Calu3 (cell line): ENCODE measurements at regions not wholly inside any gene's neighbourhood (a gene's known extent, or its start where the extent isn't known, plus 50 kb on each side); places are given as distances from the start of the nearest gene placed in this dataset.
"Not testable (repeated sequence)": the region's sequence is repeated elsewhere in the genome, so short reads cannot be mapped to it uniquely, and the experiment has no call there.

Experiments
- BruUV-seq: library from RNA; stranded (reverse); fragments of 400-500 nt; replicated peaks from 2 replicates; lab custom pipeline; 2021; lab: Mats Ljungman, UMichigan
- CTCF ChIA-PET: fragments of 300-600 bp; sonication (Branson Sonifier 250); formaldehyde crosslinking; loops from one replicate; lab custom pipeline; 2022; ENCODE audit warnings: antibody characterized with exemption; lab: Charles Lee
- DNase-seq: peaks from one replicate; pipeline ENCODE4 v3.0.0; 2022
- H3K27ac Mint-ChIP-seq: one replicate; pipeline ENCODE4 v1.8.0; 2022; ENCODE audit warnings: mixed read lengths; ENCODE audit not compliant: unreplicated experiment
- H3K27me3 Mint-ChIP-seq: one replicate; pipeline ENCODE4 v1.8.0; 2022; ENCODE audit warnings: mixed read lengths; ENCODE audit not compliant: unreplicated experiment
- H3K36me3 Mint-ChIP-seq: one replicate; pipeline ENCODE4 v1.8.0; 2022; ENCODE audit warnings: mild to moderate bottlenecking, moderate library complexity, mixed read lengths; ENCODE audit not compliant: insufficient read depth, unreplicated experiment
- H3K4me1 Mint-ChIP-seq: one replicate; pipeline ENCODE4 v1.8.0; 2022; ENCODE audit warnings: mild to moderate bottlenecking, low read depth, mixed read lengths; ENCODE audit not compliant: unreplicated experiment
- H3K4me3 Mint-ChIP-seq: one replicate; pipeline ENCODE4 v1.8.0; 2022; ENCODE audit warnings: mild to moderate bottlenecking, low read depth, moderate library complexity, mixed read lengths; ENCODE audit not compliant: unreplicated experiment
- H3K9me3 Mint-ChIP-seq: one replicate; pipeline ENCODE4 v1.8.0; 2022; ENCODE audit warnings: low read depth, mixed read lengths; ENCODE audit not compliant: unreplicated experiment
- CTCF ChIP-seq: fragments of 200-600 bp; IDR thresholded peaks from one replicate; pipeline ENCODE4 v1.8.0; 2022; ENCODE audit warnings: antibody characterized with exemption; ENCODE audit not compliant: unreplicated experiment
- intact Hi-C: fragments of 100-400 bp; cut with micrococcal nuclease; formaldehyde crosslinking; loops from one replicate; pipeline ENCODE4 v1.10.0; 2022; ENCODE audit not compliant: unreplicated experiment

- TF ChIP-seq CTCF = no peak
- CTCF ChIA-PET = no interaction called here
- no peak for DNase-seq
- H3K9me3 Mint-ChIP-seq = no peaks in the 10 kb centered on the region
- intact Hi-C loops = no loop called here
- no peaks in the 10 kb centered on the region for H3K36me3 Mint-ChIP-seq
- H3K4me1 Mint-ChIP-seq = peaks cover 9% of the 10 kb centered on the region
- H3K4me3 Mint-ChIP-seq = no peak overlapping the region
- H3K27ac Mint-ChIP-seq = no peak overlapping the region
- no TSS peak for BruUV-seq
- H3K27me3 Mint-ChIP-seq = peaks cover 8% of the 10 kb centered on the region
These were observed 994.4 kb upstream of the POT1 start for GRCh38 chr7:125924037-125924436.

GRCh38 chr7:125915381-125915948, 985.8 kb upstream of the POT1 start:
- BruUV-seq, H3K36me3 Mint-ChIP-seq, H3K4me1 Mint-ChIP-seq, CTCF ChIA-PET, H3K9me3 Mint-ChIP-seq, H3K27ac Mint-ChIP-seq, intact Hi-C loops, DNase-seq, H3K4me3 Mint-ChIP-seq: not testable (repeated sequence)
- H3K27me3 Mint-ChIP-seq = peaks cover 20% of the 10 kb centered on the region

- no peak for TF ChIP-seq CTCF
- CTCF ChIA-PET = no interaction called here
- no TSS peak for BruUV-seq
- Mint-ChIP-seq H3K4me1 (no peaks in the 10 kb centered on the region), H3K36me3 (no peaks in the 10 kb centered on the region), H3K27ac (no peak overlapping the region), H3K27me3 (no peaks in the 10 kb centered on the region), H3K4me3 (no peak overlapping the region), H3K9me3 (peaks cover 7% of the 10 kb centered on the region)
- DNase-seq = no peak
- intact Hi-C loops = no loop called here
These were observed 979.1 kb upstream of the POT1 start for GRCh38 chr7:125908711-125909110.

- peaks cover 9% of the 10 kb centered on the region for H3K9me3 Mint-ChIP-seq
- DNase-seq = no peak
- H3K4me1 Mint-ChIP-seq = no peaks in the 10 kb centered on the region
- TF ChIP-seq CTCF = no peak
- no peaks in the 10 kb centered on the region for H3K36me3 Mint-ChIP-seq
- H3K27ac Mint-ChIP-seq = no peak overlapping the region
- BruUV-seq = no TSS peak
- intact Hi-C loops = no loop called here
- H3K4me3 Mint-ChIP-seq = no peak overlapping the region
- CTCF ChIA-PET = no interaction called here
- no peaks in the 10 kb centered on the region for H3K27me3 Mint-ChIP-seq
These were observed 970.0 kb upstream of the POT1 start for GRCh38 chr7:125899577-125899976.

- intact Hi-C loops = no loop called here
- no peaks in the 10 kb centered on the region for H3K36me3 Mint-ChIP-seq
- CTCF ChIA-PET = no interaction called here
These were observed 962.8 kb upstream of the POT1 start for GRCh38 chr7:125892434-125892833.

More at GRCh38 chr7:125892434-125892833, 962.8 kb upstream of the POT1 start:
- Mint-ChIP-seq H3K9me3 (peaks cover 4% of the 10 kb centered on the region), H3K4me1 (no peaks in the 10 kb centered on the region), H3K4me3 (no peak overlapping the region), H3K27ac (no peak overlapping the region), H3K27me3 (no peaks in the 10 kb centered on the region)
- TF ChIP-seq CTCF = no peak
- no peak for DNase-seq
- no TSS peak for BruUV-seq
